GM23338 (cell line): ENCODE measurements at regions not wholly inside any gene's neighbourhood (a gene's known extent, or its start where the extent isn't known, plus 50 kb on each side); places are given as distances from the start of the nearest gene placed in this dataset.

Experiments
- ATAC-seq: fragments of 200-7000 bp; cut with Tn5 transposase; 3 replicates; pipeline ENCODE4 v1.9.1; 2020
- DNase-seq: peaks from one replicate; pipeline ENCODE4 v3.0.0-alpha.2; 2015; ENCODE audit warnings: low spot score
- H2AFZ ChIP-seq: fragments of 200-600 bp; sonication (generic); 2 replicates; pipeline ENCODE4 v1.8.0; 2016; ENCODE audit warnings: antibody characterized with exemption, mild to moderate bottlenecking, moderate library complexity
- H3F3A ChIP-seq: fragments of 200-600 bp; sonication (generic); replicated peaks from 2 replicates; pipeline ENCODE4 v1.8.0; 2017; ENCODE audit warnings: antibody characterized with exemption, mixed run types, low read depth
- H3K27ac ChIP-seq: fragments of 200-600 bp; sonication (generic); 2 replicates; pipeline ENCODE4 v1.6.1; 2016; ENCODE audit warnings: low read depth
- H3K27me3 ChIP-seq: fragments of 200-600 bp; sonication (generic); 2 replicates; pipeline ENCODE4 v1.8.0; 2016; ENCODE audit warnings: mild to moderate bottlenecking, mixed run types, moderate library complexity; ENCODE audit not compliant: insufficient read depth
- H3K36me3 ChIP-seq: fragments of 200-600 bp; sonication (generic); 2 replicates; pipeline ENCODE4 v1.8.0; 2016; ENCODE audit warnings: mild to moderate bottlenecking; ENCODE audit not compliant: insufficient read depth
- H3K4me1 ChIP-seq: fragments of 200-600 bp; sonication (generic); 2 replicates; pipeline ENCODE4 v1.8.0; 2016; ENCODE audit warnings: mild to moderate bottlenecking, moderate library complexity; ENCODE audit not compliant: insufficient read depth
- H3K4me2 ChIP-seq: fragments of 200-600 bp; sonication (generic); 2 replicates; pipeline ENCODE4 v1.7.1; 2017; ENCODE audit warnings: mixed run types
- H3K4me3 ChIP-seq: fragments of 200-600 bp; sonication (generic); 2 replicates; pipeline ENCODE4 v1.6.1; 2016; ENCODE audit warnings: mixed run types
- H3K79me2 ChIP-seq: fragments of 200-600 bp; sonication (generic); replicated peaks from 2 replicates; pipeline ENCODE4 v1.8.0; 2017; ENCODE audit warnings: mild to moderate bottlenecking; ENCODE audit not compliant: insufficient read depth
- H3K9me2 ChIP-seq: fragments of 200-600 bp; sonication (generic); 2 replicates; pipeline ENCODE4 v1.8.0; 2017; ENCODE audit not compliant: insufficient read depth
- H4K20me1 ChIP-seq: fragments of 200-600 bp; sonication (generic); replicated peaks from 2 replicates; pipeline ENCODE4 v1.8.0; 2017; ENCODE audit warnings: mild to moderate bottlenecking; ENCODE audit not compliant: insufficient read depth
- H3K27ac Mint-ChIP-seq: 2 replicates; pipeline ENCODE4 v1.8.0; 2020; ENCODE audit warnings: inconsistent platforms, mild to moderate bottlenecking, moderate library complexity, mixed read lengths
- H3K27me3 Mint-ChIP-seq: 3 replicates; pipeline ENCODE4 v1.8.0; 2022; ENCODE audit warnings: low read depth, mild to moderate bottlenecking, moderate library complexity, mixed read lengths, inconsistent platforms; ENCODE audit not compliant: insufficient read depth, poor library complexity
- H3K36me3 Mint-ChIP-seq: 3 replicates; pipeline ENCODE4 v1.8.0; 2021; ENCODE audit warnings: low read depth, mild to moderate bottlenecking, inconsistent platforms, moderate library complexity, mixed read lengths
- H3K4me1 Mint-ChIP-seq: 3 replicates; pipeline ENCODE4 v1.8.0; 2020; ENCODE audit warnings: mild to moderate bottlenecking, inconsistent platforms, mixed read lengths
- H3K4me3 Mint-ChIP-seq: 3 replicates; pipeline ENCODE4 v1.8.0; 2021; ENCODE audit warnings: moderate library complexity, mild to moderate bottlenecking, inconsistent platforms, mixed read lengths
- H3K9me3 Mint-ChIP-seq: 3 replicates; pipeline ENCODE4 v1.8.0; 2020; ENCODE audit warnings: moderate library complexity, mild to moderate bottlenecking, inconsistent platforms, mixed read lengths
- EZH2 ChIP-seq: fragments of 200-600 bp; sonication (generic); IDR thresholded peaks from one replicate; pipeline ENCODE4 v1.8.0; 2017; ENCODE audit warnings: antibody characterized with exemption, mild to moderate bottlenecking, low read depth; ENCODE audit not compliant: unreplicated experiment
- NANOG ChIP-seq: IDR thresholded peaks from 2 replicates; pipeline ENCODE4 v1.6.1; 2016; ENCODE audit warnings: antibody characterized with exemption, borderline replicate concordance
- POLR2AphosphoS5 ChIP-seq: IDR thresholded peaks from 2 replicates; pipeline ENCODE4 v1.6.1; 2016; ENCODE audit warnings: antibody characterized with exemption, low read depth
- REST ChIP-seq: IDR thresholded peaks from one replicate; pipeline ENCODE4 v1.6.1; 2018; ENCODE audit warnings: antibody characterized with exemption; ENCODE audit not compliant: unreplicated experiment
- STAT1 ChIP-seq: IDR thresholded peaks from one replicate; pipeline ENCODE4 v1.6.1; 2016; ENCODE audit warnings: antibody characterized with exemption; ENCODE audit not compliant: unreplicated experiment
- ZNF114 ChIP-seq: fragments of 250-450 bp; sonication (Bioruptor Pico); IDR thresholded peaks from 2 replicates; pipeline ENCODE4 v1.5.0; 2020; ENCODE audit warnings: mild to moderate bottlenecking, moderate library complexity
- ZNF331 ChIP-seq: fragments of 250-450 bp; sonication (Bioruptor Pico); IDR thresholded peaks from 2 replicates; pipeline ENCODE4 v1.5.0; 2020; ENCODE audit warnings: low read depth, mild to moderate bottlenecking, moderate library complexity
- ZNF462 ChIP-seq: fragments of 250-450 bp; sonication (Bioruptor Pico); IDR thresholded peaks from 2 replicates; pipeline ENCODE4 v1.5.0; 2020; ENCODE audit warnings: mild to moderate bottlenecking, moderate library complexity
- TF ChIP-seq, protein P1 (sequence below): IDR thresholded peaks from 2 replicates; pipeline ENCODE4 v1.6.1; 2016; ENCODE audit warnings: antibody characterized with exemption

- H3K4me3 ChIP-seq: no peak overlapping the region
- no peaks in the 10 kb centered on the region for H3K27me3 Mint-ChIP-seq
- ATAC-seq (no peak), DNase-seq (no peak)
- no peak overlapping the region for H3K4me3 Mint-ChIP-seq
- H3K27me3 ChIP-seq: no peaks in the 10 kb centered on the region
- no peak overlapping the region for H2AFZ ChIP-seq
- no peaks in the 10 kb centered on the region for H3F3A ChIP-seq
- no peaks in the 10 kb centered on the region for H3K4me1 Mint-ChIP-seq
- H4K20me1 ChIP-seq: no peaks in the 10 kb centered on the region
- TF ChIP-seq ZNF462: no peak
- TF ChIP-seq POLR2AphosphoS5: no peak
- TF ChIP-seq NANOG: no peak
- no peak for TF ChIP-seq EZH2
- no peak for TF ChIP-seq REST
- TF ChIP-seq ZNF331 (CRISPR knock-in tag): no peak
- TF ChIP-seq, protein P1, sequence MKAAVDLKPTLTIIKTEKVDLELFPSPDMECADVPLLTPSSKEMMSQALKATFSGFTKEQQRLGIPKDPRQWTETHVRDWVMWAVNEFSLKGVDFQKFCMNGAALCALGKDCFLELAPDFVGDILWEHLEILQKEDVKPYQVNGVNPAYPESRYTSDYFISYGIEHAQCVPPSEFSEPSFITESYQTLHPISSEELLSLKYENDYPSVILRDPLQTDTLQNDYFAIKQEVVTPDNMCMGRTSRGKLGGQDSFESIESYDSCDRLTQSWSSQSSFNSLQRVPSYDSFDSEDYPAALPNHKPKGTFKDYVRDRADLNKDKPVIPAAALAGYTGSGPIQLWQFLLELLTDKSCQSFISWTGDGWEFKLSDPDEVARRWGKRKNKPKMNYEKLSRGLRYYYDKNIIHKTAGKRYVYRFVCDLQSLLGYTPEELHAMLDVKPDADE: no peak
- no peak for TF ChIP-seq STAT1
- no peak for TF ChIP-seq ZNF114 (CRISPR knock-in tag)
- H3K9me2 ChIP-seq: no peaks in the 10 kb centered on the region
- peaks cover 36% of the 10 kb centered on the region for H3K9me3 Mint-ChIP-seq
- H3K36me3 Mint-ChIP-seq: peaks cover 10% of the 10 kb centered on the region; the same call in 1 of the 3 replicates
- no peak overlapping the region for H3K27ac ChIP-seq
- H3K27ac Mint-ChIP-seq: no peak overlapping the region
- peaks cover 9% of the 10 kb centered on the region; the same call in 1 of the 2 replicates for H3K36me3 ChIP-seq
- H3K79me2 ChIP-seq: no peaks in the 10 kb centered on the region
- no peak overlapping the region for H3K4me2 ChIP-seq
- H3K4me1 ChIP-seq: no peaks in the 10 kb centered on the region
These were observed 83.5 kb upstream of the RGMB start for GRCh38 chr5:98690002-98690401.
